Stimulated activated CD4-positive, alpha-beta T cell treated with anti-CD3 and anti-CD28 coated beads, Interleukin-12 subunit alpha, Interleukin-12 subunit beta, amount 100 ng/mL, for 24 hours (primary cell): ENCODE measurements at regions not wholly inside any gene's neighbourhood (a gene's known extent, or its start where the extent isn't known, plus 50 kb on each side); places are given as distances from the start of the nearest gene placed in this dataset.

Source experiments
- DNase-seq, 2 experiments: peaks; one replicate each; pipeline ENCODE4 v3.0.0-alpha.2; 2020; ENCODE audit warnings: low read depth in 2 of 2

- no peak for DNase-seq
Measured at GRCh38 chr21:35428937-35429336, 379.8 kb upstream of the RUNX1 start.

DNA sequence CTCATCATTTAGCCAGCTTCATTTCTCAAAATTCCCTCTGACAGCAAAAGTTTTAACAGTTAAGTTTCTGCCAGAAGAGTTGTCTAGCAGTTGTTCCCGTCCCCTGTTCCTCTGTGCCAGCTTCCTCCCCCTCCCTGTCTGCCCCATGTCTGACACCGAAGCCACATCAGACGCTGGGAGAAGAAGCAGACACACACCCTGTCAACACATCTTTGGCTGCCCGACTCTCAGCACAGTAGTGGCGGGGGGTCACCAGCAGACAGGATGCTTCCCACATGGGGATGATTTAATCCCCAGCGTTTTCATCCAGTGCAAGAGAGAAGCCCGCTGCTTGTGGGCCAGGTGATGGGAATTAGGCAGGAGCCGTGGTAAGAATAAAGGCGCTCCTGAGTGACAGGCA, 379.4 kb upstream of the RUNX1 start:
- DNase-seq: peak; percentile 10 to 15

DNA sequence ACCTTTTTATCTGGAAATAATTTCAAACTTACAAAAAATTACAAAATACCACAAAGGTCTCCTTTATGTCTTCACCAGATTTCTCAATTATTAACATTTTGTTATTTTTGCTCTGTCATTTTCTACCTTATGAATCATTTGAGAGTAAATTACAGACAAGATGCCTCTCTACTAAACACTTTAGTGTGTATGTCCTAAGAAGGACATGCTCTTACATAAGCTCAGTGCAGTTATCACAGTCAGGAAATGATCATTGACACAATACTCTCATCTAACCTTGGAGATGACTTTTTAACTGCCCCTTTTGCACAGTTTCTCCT, 378.9 kb upstream of the RUNX1 start:
- DNase-seq: no peak

- DNase-seq: no peak
Measured at GRCh38 chr21:35427320-35428000, 378.4 kb upstream of the RUNX1 start.

DNA sequence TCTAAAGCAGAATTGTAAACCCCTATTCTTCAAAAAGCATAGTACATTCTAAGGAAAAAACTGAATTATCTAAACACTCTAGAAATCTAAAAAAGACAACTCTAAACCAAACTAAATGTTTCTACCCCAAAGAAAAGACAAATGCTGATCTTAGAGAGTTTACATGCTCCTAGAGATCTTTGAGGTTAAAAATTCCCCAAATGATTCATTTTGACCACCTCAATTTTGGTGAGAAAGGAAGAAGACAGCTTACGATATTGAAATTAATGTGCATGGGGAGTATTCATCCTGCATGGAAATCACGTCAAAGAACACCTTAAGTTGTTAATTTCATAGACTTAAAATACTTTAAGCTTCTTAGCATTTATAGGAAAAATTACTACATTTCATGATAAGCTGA, 377.8 kb upstream of the RUNX1 start:
- DNase-seq: no peak

DNA sequence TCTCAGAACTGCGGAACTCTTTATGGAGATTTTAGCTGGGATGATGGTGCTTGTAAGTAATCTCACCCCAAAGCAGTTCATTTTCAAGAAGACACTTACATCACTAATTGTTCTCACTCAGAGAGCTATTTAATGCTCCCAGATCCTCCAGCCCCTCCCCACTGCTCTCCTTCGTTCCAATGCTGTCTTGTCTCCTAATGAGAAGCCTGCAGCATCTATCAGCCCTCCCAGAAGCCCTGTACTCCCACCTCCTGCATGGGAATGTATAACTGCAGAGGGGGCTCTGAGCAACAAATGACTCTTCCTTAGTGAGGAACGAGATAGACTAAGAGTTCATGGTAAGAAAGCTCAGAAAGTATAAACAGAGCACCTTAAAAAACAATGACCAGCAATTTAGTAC, 377.4 kb upstream of the RUNX1 start:
- DNase-seq: no peak

DNA sequence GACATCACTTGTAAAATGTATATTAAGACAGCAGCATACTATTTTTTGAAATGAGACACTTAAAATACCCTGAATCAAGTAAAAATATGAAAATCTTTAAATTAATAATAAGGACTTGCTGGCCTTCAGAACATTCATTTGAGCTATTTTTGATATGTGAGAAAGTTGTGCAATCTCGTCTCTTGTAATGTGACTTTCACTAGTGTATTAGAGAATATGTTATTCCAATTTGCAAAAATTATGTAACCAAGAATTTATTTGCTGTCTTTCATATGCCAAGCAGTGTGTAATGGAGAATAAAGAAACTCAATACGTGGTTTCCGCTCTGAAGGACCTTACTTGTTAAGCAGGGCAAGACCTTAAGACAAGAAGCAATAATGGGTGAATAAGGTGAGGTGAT, 375.0 kb upstream of the RUNX1 start:
- DNase-seq: no peak

DNA sequence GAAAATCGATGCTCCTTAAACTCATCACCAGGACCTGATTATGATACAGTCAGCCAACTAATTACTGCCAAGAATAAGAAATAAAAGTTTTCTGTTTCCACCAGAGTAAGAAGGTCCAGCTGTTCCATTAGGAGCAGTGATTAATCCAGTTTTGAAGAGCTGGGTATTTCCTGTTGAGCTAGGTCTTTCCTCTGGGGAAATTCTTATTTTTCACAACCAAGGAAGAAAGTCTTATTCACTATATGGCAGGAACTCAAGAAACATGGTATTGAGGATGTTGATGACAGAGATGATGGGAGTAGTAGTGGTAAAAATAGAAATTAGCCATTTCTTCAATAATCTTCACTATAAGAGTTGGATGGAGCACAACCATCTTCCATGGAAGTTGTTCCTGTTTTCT, 374.6 kb upstream of the RUNX1 start:
- no peak for DNase-seq

GRCh38 chr21:35422011-35422410, 372.9 kb upstream of the RUNX1 start:
- DNase-seq: no peak

- DNase-seq: no peak
Measured at GRCh38 chr21:35421221-35421620, 372.1 kb upstream of the RUNX1 start.

GRCh38 chr21:35420656-35421055, 371.6 kb upstream of the RUNX1 start:
- DNase-seq: no peak

- DNase-seq: no peak
Measured at GRCh38 chr21:35417762-35418161, 368.7 kb upstream of the RUNX1 start.

DNA sequence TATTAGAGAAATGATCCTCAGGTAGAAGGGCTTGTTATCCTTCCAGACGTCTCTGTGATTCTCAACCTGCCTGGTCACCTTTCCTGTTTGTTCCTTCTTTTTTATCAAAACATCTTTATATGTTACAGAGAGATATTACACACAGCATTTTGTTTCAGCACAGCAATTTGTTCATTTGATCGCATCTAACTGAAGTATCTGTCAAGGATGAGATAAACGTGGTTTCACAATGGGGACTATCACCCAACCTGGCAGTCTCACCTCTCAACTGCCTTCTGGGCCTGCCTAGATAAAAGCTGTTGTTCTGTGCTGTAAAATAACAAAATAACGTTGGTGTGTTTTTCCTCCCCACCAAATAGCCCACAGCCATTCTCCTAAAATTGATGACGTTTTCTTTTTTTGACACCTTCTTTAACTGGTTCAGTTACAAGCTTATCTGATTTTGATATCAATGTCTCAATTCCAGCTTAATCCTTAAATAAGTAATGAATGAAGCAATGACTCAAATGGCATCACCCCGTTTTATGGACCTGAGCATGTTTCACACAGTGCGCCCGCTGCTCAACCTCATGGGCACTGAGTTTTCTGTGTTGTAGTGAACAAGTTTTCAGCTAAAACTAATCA, 367.9 kb upstream of the RUNX1 start:
- DNase-seq: no peak

DNA sequence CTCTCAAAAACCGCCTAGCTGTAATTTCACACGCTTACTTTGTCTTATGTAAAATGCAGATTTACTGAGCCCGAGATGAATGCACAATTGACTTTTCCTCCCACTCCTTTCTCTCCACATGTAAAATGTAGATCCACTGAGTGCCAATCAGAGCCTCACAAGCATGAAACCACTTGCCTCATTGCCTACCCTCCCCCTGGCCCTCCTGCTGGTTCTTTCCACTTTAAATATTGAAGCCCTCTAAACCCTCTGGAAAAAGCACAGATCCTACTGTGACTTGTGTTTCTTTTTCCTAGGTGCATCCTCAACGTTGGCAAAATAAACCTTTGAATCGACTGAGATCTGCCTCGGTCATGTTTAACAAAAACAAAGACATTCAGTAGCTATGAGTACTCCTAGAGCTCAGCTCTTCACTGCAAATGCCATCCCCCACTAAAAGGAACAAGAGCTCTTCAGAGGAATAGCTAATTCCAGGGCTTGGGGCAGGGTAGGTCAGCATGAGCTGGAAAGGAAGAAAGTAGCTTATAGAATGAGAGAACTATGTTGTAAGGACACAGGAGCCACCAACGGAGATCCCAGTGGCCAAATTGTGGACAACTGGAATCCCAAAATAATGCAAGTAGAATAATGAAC, 365.5 kb upstream of the RUNX1 start:
- no peak for DNase-seq

- DNase-seq: no peak
Measured at GRCh38 chr21:35414056-35414455, 365.0 kb upstream of the RUNX1 start.

- no peak for DNase-seq
Measured at GRCh38 chr21:35412231-35412630, 363.1 kb upstream of the RUNX1 start.

- DNase-seq: no peak
Measured at GRCh38 chr21:35411434-35411833, 362.3 kb upstream of the RUNX1 start.

DNA sequence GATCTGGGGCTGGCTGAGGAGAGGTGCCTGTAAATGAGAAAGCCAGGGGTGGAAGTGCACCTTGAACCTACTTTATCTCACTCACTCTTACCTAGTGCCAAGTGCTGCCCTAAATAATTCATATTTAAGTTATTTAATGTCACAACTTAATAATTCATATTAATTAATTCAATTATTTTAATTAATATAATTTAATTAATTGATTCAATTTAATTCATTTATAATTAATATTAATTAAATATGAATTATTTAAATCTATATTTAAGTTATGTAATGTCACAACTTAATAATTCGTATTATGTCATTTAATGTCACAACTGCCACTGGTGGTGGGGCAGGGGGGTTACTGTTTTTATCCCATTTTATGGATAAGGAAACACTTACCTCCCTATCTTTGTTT, 361.6 kb upstream of the RUNX1 start:
- no peak for DNase-seq

GRCh38 chr21:35410123-35410522, 361.0 kb upstream of the RUNX1 start:
- DNase-seq: no peak

- DNase-seq: no peak
Measured at GRCh38 chr21:35408401-35408800, 359.3 kb upstream of the RUNX1 start.

DNA sequence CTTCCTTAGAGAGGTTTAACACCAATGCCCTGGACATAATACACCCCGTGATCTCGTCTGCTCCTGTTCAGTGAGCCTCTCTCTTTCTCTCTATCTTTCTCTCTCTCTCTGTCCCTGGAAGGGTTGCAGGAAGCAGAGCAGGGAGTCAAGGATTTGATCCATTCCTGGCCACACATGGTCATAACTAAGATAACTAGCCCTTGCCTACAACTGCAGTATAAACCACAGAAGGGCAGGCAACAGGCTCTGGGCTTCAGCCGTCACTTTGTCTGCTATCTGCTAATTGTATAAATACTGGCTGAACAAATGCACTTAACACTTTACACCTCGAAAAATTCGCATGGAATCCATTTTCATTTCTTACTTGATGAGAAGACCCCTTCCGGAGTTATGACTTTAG, 357.5 kb upstream of the RUNX1 start:
- DNase-seq: no peak

- DNase-seq: no peak
Measured at GRCh38 chr21:35405981-35406380, 356.9 kb upstream of the RUNX1 start.

GRCh38 chr21:35404247-35404646, 355.1 kb upstream of the RUNX1 start:
- DNase-seq: no peak

GRCh38 chr21:35402061-35402460, 353.0 kb upstream of the RUNX1 start:
- DNase-seq: no peak
